K562 (cell line): ENCODE measurements at regions not wholly inside any gene's neighbourhood (a gene's known extent, or its start where the extent isn't known, plus 50 kb on each side); places are given as distances from the start of the nearest gene placed in this dataset.
A peak's percentile ranks its signal among the peaks of the same experiment; 100 is the strongest.

Experiments
- ATAC-seq: fragments of 200-7000 bp; cut with Tn5 transposase; 3 replicates; pipeline ENCODE4 v1.9.1; 2020; ENCODE audit warnings: moderate library complexity
- BruUV-seq: library from RNA; stranded (reverse); fragments of 400-500 nt; replicated peaks from 2 replicates; lab custom pipeline; 2021; lab: Mats Ljungman, UMichigan
- CTCF ChIA-PET: fragments of 300-600 bp; formaldehyde crosslinking; extraction: SDS; loops from one replicate; lab custom pipeline; 2021; ENCODE audit warnings: low intra/inter-chr PET ratio; lab: Yijun Ruan, JAX
- POLR2A ChIA-PET: fragments of 300-600, 350-650 bp; sonication (Branson Sonifier 250); formaldehyde crosslinking; extraction: SDS; loops from one replicate; lab custom pipeline; 2021; ENCODE audit warnings: antibody characterized with exemption, inconsistent platforms; lab: Yijun Ruan, JAX
- DNase-seq, 4 experiments: peaks; one replicate each; pipeline versions ENCODE4 v3.0.0 to v3.0.0-alpha.2; 2011 to 2018; ENCODE audit warnings: low spot score in 3 of 4, mixed read lengths in 3 of 4; ENCODE audit errors: extremely low read depth in 1 of 4
- FAIRE-seq: peaks from 2 replicates; lab custom pipeline; 2011; peaks lifted over from hg19 to GRCh38; lab: Jason Lieb, UNC
- H2AFZ ChIP-seq: 2 replicates; pipeline ENCODE4 v1.6.0; 2011; ENCODE audit warnings: low read depth, low read length, control low read depth, inconsistent platforms
- H3K27ac ChIP-seq: fragments of 200-600 bp; 3 replicates; pipeline ENCODE4 v1.8.0; 2011; ENCODE audit warnings: low read depth, mild to moderate bottlenecking, control low read depth, inconsistent platforms, low read length, moderate library complexity, mixed read lengths; ENCODE audit errors: extremely low read depth
- H3K27me3 ChIP-seq, 2 experiments: fragments of 300-600 bp in 1 of 2; 2 replicates in 1 of 2; 3 replicates in 1 of 2; pipeline versions ENCODE4 v1.6.0 to v1.8.0; 2011; ENCODE audit warnings: inconsistent platforms in 2 of 2, low read length in 2 of 2, mild to moderate bottlenecking in 1 of 2, mixed read lengths in 1 of 2, moderate library complexity in 1 of 2; ENCODE audit not compliant: control insufficient read depth in 2 of 2, insufficient read depth in 2 of 2
- H3K36me3 ChIP-seq: fragments of 300-600 bp; 3 replicates; pipeline ENCODE4 v1.8.0; 2011; ENCODE audit warnings: mild to moderate bottlenecking, low read length, inconsistent platforms; ENCODE audit not compliant: control insufficient read depth, insufficient read depth
- H3K4me1 ChIP-seq, 2 experiments: fragments of 200-600 bp in 1 of 2; replicated peaks in 1 of 2; 2 replicates in 1 of 2; 3 replicates in 1 of 2; pipeline versions ENCODE4 v1.5.1 to v1.8.0; 2011; ENCODE audit warnings: inconsistent platforms in 2 of 2, low read length in 2 of 2, mild to moderate bottlenecking in 1 of 2, mixed read lengths in 1 of 2, moderate library complexity in 1 of 2; ENCODE audit not compliant: control insufficient read depth in 2 of 2, insufficient read depth in 2 of 2
- H3K4me2 ChIP-seq: 2 replicates; pipeline ENCODE4 v1.6.1; 2011; ENCODE audit warnings: low read length, control low read depth, inconsistent platforms, mixed read lengths; ENCODE audit not compliant: insufficient read depth
- H3K4me3 ChIP-seq: fragments of 200-600 bp; sonication (generic), shearing (Covaris generic); 2 replicates; pipeline ENCODE4 v1.5.1; 2016; ENCODE audit warnings: control low read depth, inconsistent platforms
- H3K79me2 ChIP-seq: fragments of 200-600 bp; 3 replicates; pipeline ENCODE4 v1.8.0; 2011; ENCODE audit warnings: low read length, inconsistent platforms; ENCODE audit not compliant: control insufficient read depth, insufficient read depth
- H3K9ac ChIP-seq, 2 experiments: 2 replicates each; pipeline versions ENCODE4 v1.6.0 to v1.6.1; 2011; ENCODE audit warnings: low read depth in 2 of 2, low read length in 2 of 2, control low read depth in 1 of 2, inconsistent platforms in 1 of 2, mild to moderate bottlenecking in 1 of 2, mixed read lengths in 1 of 2; ENCODE audit not compliant: insufficient read depth in 1 of 2
- H3K9me1 ChIP-seq: one replicate; pipeline ENCODE4 v1.6.0; 2011; ENCODE audit warnings: inconsistent platforms, mild to moderate bottlenecking, low read length, moderate library complexity; ENCODE audit not compliant: control insufficient read depth, insufficient read depth
- H3K9me3 ChIP-seq: replicated peaks from 2 replicates; pipeline ENCODE4 v1.5.1; 2011; ENCODE audit warnings: low read depth, low read length, inconsistent platforms; ENCODE audit not compliant: control insufficient read depth, insufficient read depth
- H4K20me1 ChIP-seq: replicated peaks from 2 replicates; pipeline ENCODE4 v1.6.1; 2011; ENCODE audit warnings: low read length, inconsistent platforms, mixed read lengths; ENCODE audit not compliant: control insufficient read depth, insufficient read depth
- BCOR ChIP-seq: fragments of 450-650 bp; IDR thresholded peaks from 2 replicates; pipeline ENCODE4 v1.6.1; 2016
- BRF1 ChIP-seq: IDR thresholded peaks from 3 replicates; pipeline ENCODE4 v1.6.1; 2011; ENCODE audit warnings: borderline replicate concordance, mild to moderate bottlenecking; ENCODE audit not compliant: insufficient read length; ENCODE audit errors: extremely low read depth
- CBX2 ChIP-seq: fragments of 200-600 bp; sonication (generic); IDR thresholded peaks from one replicate; pipeline ENCODE4 v1.6.1; 2012; ENCODE audit warnings: mild to moderate bottlenecking, low read length, inconsistent platforms; ENCODE audit not compliant: insufficient read depth, poor library complexity, severe bottlenecking
- DACH1 ChIP-seq: fragments of 450-650 bp; IDR thresholded peaks from 2 replicates; pipeline ENCODE4 v1.6.1; 2018; ENCODE audit not compliant: partially characterized antibody
- E2F3 ChIP-seq: fragments of 250-450 bp; sonication (Bioruptor Pico); IDR thresholded peaks from 2 replicates; pipeline ENCODE4 v1.4.0; 2020; ENCODE audit warnings: mild to moderate bottlenecking
- FOSL1 ChIP-seq: fragments of 200-800 bp; sonication (Bioruptor generic); conservative IDR thresholded peaks from 2 replicates; pipeline ENCODE4 v1.6.1; 2016; ENCODE audit warnings: missing genetic modification characterization, missing compliant biosample characterization
- HCFC1 ChIP-seq: IDR thresholded peaks from 2 replicates; pipeline ENCODE4 v1.6.1; 2012; ENCODE audit warnings: low read depth, low read length, improper control_type of control experiment
- HDAC2 ChIP-seq: fragments of 450-650 bp; IDR thresholded peaks from 2 replicates; pipeline ENCODE4 v1.6.1; 2016; ENCODE audit warnings: mild to moderate bottlenecking
- HDAC3 ChIP-seq: fragments of 450-650 bp; IDR thresholded peaks from 2 replicates; pipeline ENCODE4 v1.6.1; 2018; ENCODE audit warnings: borderline replicate concordance, mild to moderate bottlenecking, moderate library complexity; ENCODE audit not compliant: partially characterized antibody
- HIVEP1 ChIP-seq: fragments of 250-450 bp; sonication (Bioruptor Pico); IDR thresholded peaks from 2 replicates; pipeline ENCODE4 v1.4.0; 2020; ENCODE audit warnings: mild to moderate bottlenecking
- LCOR ChIP-seq: sonication (generic); formaldehyde crosslinking; IDR thresholded peaks from 2 replicates; pipeline ENCODE4 v1.8.0; 2022; ENCODE audit warnings: mild to moderate bottlenecking, missing genetic modification reagents
- MBD2 ChIP-seq: sonication (generic); IDR thresholded peaks from 2 replicates; pipeline ENCODE4 v1.6.1; 2016; ENCODE audit warnings: low read depth, borderline replicate concordance
- MTA1 ChIP-seq: fragments of 450-650 bp; IDR thresholded peaks from 2 replicates; pipeline ENCODE4 v1.6.1; 2017; ENCODE audit warnings: borderline replicate concordance
- NBN ChIP-seq: fragments of 450-650 bp; IDR thresholded peaks from 2 replicates; pipeline ENCODE4 v1.6.1; 2016; ENCODE audit warnings: low read depth, mild to moderate bottlenecking
- NFIC ChIP-seq: fragments of 450-650 bp; IDR thresholded peaks from 2 replicates; pipeline ENCODE4 v1.6.1; 2017; ENCODE audit warnings: mild to moderate bottlenecking, inconsistent platforms
- RFX5 ChIP-seq: IDR thresholded peaks from 2 replicates; pipeline ENCODE4 v1.6.1; 2011; ENCODE audit warnings: low read depth, mild to moderate bottlenecking, improper control_type of control experiment, low read length
- TEAD1 ChIP-seq, 2 experiments: fragments of 450-650 bp in 1 of 2; sonication (generic) in 1 of 2; formaldehyde crosslinking; IDR thresholded peaks; 2 replicates each; pipeline versions ENCODE4 v1.4.0 to v1.8.0; 2020 to 2022; ENCODE audit warnings: mild to moderate bottlenecking in 2 of 2, missing genetic modification reagents in 1 of 2
- YBX1 ChIP-seq: fragments of 450-650 bp; IDR thresholded peaks from 2 replicates; pipeline ENCODE4 v1.7.1; 2016; ENCODE audit warnings: mild to moderate bottlenecking
- ZBTB49 ChIP-seq: sonication (generic); formaldehyde crosslinking; IDR thresholded peaks from 2 replicates; pipeline ENCODE4 v1.8.0; 2022; ENCODE audit warnings: missing genetic modification reagents, mild to moderate bottlenecking, borderline replicate concordance
- ZNF146 ChIP-seq: IDR thresholded peaks from one replicate; pipeline ENCODE4 v1.6.1; 2018; ENCODE audit warnings: missing compliant biosample characterization; ENCODE audit not compliant: unreplicated experiment
- ZNF184 ChIP-seq: sonication (generic); formaldehyde crosslinking; IDR thresholded peaks from 2 replicates; pipeline ENCODE4 v1.5.0; 2020; ENCODE audit warnings: missing genetic modification reagents
- ZNF224 ChIP-seq: sonication (generic); formaldehyde crosslinking; IDR thresholded peaks from 2 replicates; pipeline ENCODE4 v1.8.0; 2022; ENCODE audit warnings: mild to moderate bottlenecking, missing genetic modification reagents
- ZNF347 ChIP-seq: fragments of 450-650 bp; formaldehyde crosslinking; IDR thresholded peaks from 2 replicates; pipeline ENCODE4 v1.4.0; 2020; ENCODE audit warnings: low read depth, mild to moderate bottlenecking, moderate library complexity
- ZNF551 ChIP-seq: fragments of 250-450 bp; sonication (Bioruptor Pico); IDR thresholded peaks from 2 replicates; pipeline ENCODE4 v1.5.0; 2021; ENCODE audit warnings: mild to moderate bottlenecking, moderate library complexity
- WGBS: fragments of 100-300 bp; shearing (Covaris generic); methylation state at CpG from one replicate; pipeline ENCODE4 v1.1.6; 2016; ENCODE audit warnings: low coverage, mixed read lengths; ENCODE audit not compliant: insufficient coverage; ENCODE audit errors: missing lambda C conversion rate; 5-methylcytosine and 5-hydroxymethylcytosine counted together
- in situ Hi-C: fragments of 300-500 bp; cut with MboI; formaldehyde crosslinking; loops from 4 replicates; pipeline ENCODE4 v1.15.0; 2018; ENCODE audit warnings: inconsistent platforms, mixed read lengths
- intact Hi-C: fragments of 100-400 bp; cut with micrococcal nuclease; formaldehyde crosslinking; loops from 2 replicates; pipeline ENCODE4 v1.14.2; 2022

GRCh38 chr10:21337171-21337792, 188.2 kb downstream of the SKIDA1 start:
- in situ Hi-C loops: no loop called here
- H3K4me2 ChIP-seq: no peak overlapping the region
- TF ChIP-seq MBD2 (0 out of 2 replicates have a peak, but pooled peaks have one; percentile 7), BCOR (peak; percentile 91), TEAD1 (CRISPR knock-in tag; IDR thresholded peaks at IDR 0.05) (peak in 1 of 2 experiments; percentile 3; a peak in 1 of 4 replicates), BRF1 (no peak), ZNF224 (no peak), ZNF184 (CRISPR knock-in tag) (no peak), ZNF551 (CRISPR knock-in tag) (no peak), NBN (0 out of 2 replicates have a peak, but pooled peaks have one; percentile 44), ZNF146 (peak; percentile 100), RFX5 (no peak), ZBTB49 (CRISPR knock-in tag) (no peak), ZNF347 (CRISPR knock-in tag) (no peak), MTA1 (no peak), FOSL1 (peak; percentile 97), HIVEP1 (CRISPR knock-in tag) (no peak), HDAC2 (0 out of 2 replicates have a peak, but pooled peaks have one; percentile 16), NFIC (no peak), DACH1 (no peak), YBX1 (no peak), HCFC1 (no peak), CBX2 (no peak), HDAC3 (no peak), E2F3 (CRISPR knock-in tag) (no peak), LCOR (CRISPR knock-in tag) (no peak)

More at GRCh38 chr10:21337171-21337792, 188.2 kb downstream of the SKIDA1 start:
- Histone ChIP-seq H4K20me1 (0 out of 2 replicates have a peak, but pooled peaks cover 5% of the 10 kb centered on the region), H3K9ac (no peak overlapping the region), H3K36me3 (no peaks in the 10 kb centered on the region), H3K27ac (no peak overlapping the region), H3K27me3 (no peaks in the 10 kb centered on the region; a peak in 1 of 5 replicates), H3K9me3 (no peaks in the 10 kb centered on the region), H3K4me3 (no peak overlapping the region), H2AFZ (no peak overlapping the region), H3K79me2 (no peaks in the 10 kb centered on the region), H3K9me1 (no peaks in the 10 kb centered on the region), H3K4me1 (peaks cover 10 to 21% of the 10 kb centered on the region in 2 experiments)
- FAIRE-seq (no peak), DNase-seq (peak in 1 of 4 experiments; percentile 7), ATAC-seq (no peak)
- CTCF ChIA-PET: no interaction called here
- intact Hi-C loops: no loop called here
- POLR2A ChIA-PET: no interaction called here
- WGBS: 12% methylated on average over 6 of the region's 7 CpGs
- no TSS peak for BruUV-seq
